ENCODE measurements at regions not wholly inside any gene's neighbourhood (a gene's known extent, or its start where the extent isn't known, plus 50 kb on each side); places are given as distances from the start of the nearest gene placed in this dataset.

DNA sequence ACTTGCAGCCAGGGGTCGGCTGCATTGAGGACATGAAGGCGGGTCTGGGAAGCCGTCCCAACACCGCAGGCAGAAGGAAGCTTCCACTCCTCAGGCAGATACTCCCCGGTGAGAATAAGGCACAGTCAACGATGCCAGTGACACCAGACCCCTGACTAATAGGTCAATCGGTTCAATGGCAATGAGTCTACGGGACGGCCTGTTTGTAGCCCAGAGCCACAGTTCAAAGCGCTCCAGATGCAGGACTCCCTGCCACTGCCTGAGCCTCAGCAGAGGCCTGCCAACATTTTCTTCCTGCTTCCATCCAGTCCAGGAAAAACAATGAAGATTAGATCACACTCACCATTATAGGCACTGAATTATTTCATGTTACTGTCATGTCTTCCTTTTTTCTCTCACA lies 84.5 kb upstream of the SIMC1 start:
- no peaks in the 10 kb centered on the region for H4K20me1 ChIP-seq (replicated peaks; ENCODE audit: control insufficient read depth, insufficient read depth, low read length)
- no peak overlapping the region for H3K4me3 ChIP-seq
- no peak for ATAC-seq
- ChIA-PET CTCF (ENCODE audit: low intra/inter-chr PET ratio) (no interaction called here), POLR2A (interaction anchor here (0.9 to 1.7 kb wide), 3 partner anchors 10 to 22 kb away, joined by 4 to 5 read pairs (median 4); no protein-coding TSS in a partner anchor)
- no peaks in the 10 kb centered on the region for H3K9me1 ChIP-seq (ENCODE audit: control insufficient read depth, insufficient read depth, low read length)
- H3K79me2 ChIP-seq (ENCODE audit: control insufficient read depth, insufficient read depth, low read length) = no peaks in the 10 kb centered on the region
- in situ Hi-C loops (cut with MboI) (no loop called here), intact Hi-C loops (cut with micrococcal nuclease) (no loop called here)
- no peak overlapping the region for H3K4me2 ChIP-seq (ENCODE audit: insufficient read depth, low read length)
- peaks cover 33% of the 10 kb centered on the region; the same call in 1 of the 3 replicates for H3K36me3 ChIP-seq (ENCODE audit: control insufficient read depth, insufficient read depth, low read length)
- no peaks in the 10 kb centered on the region for H3K27me3 ChIP-seq (ENCODE audit: control insufficient read depth in 2 of 2, insufficient read depth in 2 of 2, low read length in 2 of 2)
- BruUV-seq (replicated peaks) = no TSS peak
- H3K27ac ChIP-seq (ENCODE audit: extremely low read depth, low read depth, low read length) = no peak overlapping the region
- WGBS (ENCODE audit: insufficient coverage, low coverage, missing lambda C conversion rate) = 74% methylated on average over 10 of the region's 10 CpGs
- peaks cover 8 to 32% of the 10 kb centered on the region in 2 experiments; a peak in 3 of 5 replicates for H3K4me1 ChIP-seq (replicated peaks in 1 of 2; ENCODE audit: control insufficient read depth in 2 of 2, insufficient read depth in 2 of 2, low read length in 2 of 2)
- no peak overlapping the region for H3K9ac ChIP-seq (ENCODE audit: insufficient read depth in 1 of 2, low read depth in 2 of 2, low read length in 2 of 2)
- peak; percentile 23; the same call in 1 of the 2 replicates for TF ChIP-seq ZNF589 (CRISPR knock-in tag; IDR thresholded peaks at IDR 0.05; ENCODE audit: low read depth)
- TF ChIP-seq, protein P1, sequence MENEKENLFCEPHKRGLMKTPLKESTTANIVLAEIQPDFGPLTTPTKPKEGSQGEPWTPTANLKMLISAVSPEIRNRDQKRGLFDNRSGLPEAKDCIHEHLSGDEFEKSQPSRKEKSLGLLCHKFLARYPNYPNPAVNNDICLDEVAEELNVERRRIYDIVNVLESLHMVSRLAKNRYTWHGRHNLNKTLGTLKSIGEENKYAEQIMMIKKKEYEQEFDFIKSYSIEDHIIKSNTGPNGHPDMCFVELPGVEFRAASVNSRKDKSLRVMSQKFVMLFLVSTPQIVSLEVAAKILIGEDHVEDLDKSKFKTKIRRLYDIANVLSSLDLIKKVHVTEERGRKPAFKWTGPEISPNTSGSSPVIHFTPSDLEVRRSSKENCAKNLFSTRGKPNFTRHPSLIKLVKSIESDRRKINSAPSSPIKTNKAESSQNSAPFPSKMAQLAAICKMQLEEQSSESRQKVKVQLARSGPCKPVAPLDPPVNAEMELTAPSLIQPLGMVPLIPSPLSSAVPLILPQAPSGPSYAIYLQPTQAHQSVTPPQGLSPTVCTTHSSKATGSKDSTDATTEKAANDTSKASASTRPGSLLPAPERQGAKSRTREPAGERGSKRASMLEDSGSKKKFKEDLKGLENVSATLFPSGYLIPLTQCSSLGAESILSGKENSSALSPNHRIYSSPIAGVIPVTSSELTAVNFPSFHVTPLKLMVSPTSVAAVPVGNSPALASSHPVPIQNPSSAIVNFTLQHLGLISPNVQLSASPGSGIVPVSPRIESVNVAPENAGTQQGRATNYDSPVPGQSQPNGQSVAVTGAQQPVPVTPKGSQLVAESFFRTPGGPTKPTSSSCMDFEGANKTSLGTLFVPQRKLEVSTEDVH (IDR thresholded peaks at IDR 0.05; ENCODE audit: low read depth, partially characterized antibody) = no peak
- no peaks in the 10 kb centered on the region for H3K9me3 ChIP-seq (replicated peaks; ENCODE audit: control insufficient read depth, insufficient read depth, low read depth, low read length)
- H2AFZ ChIP-seq (ENCODE audit: low read depth, low read length) = no peak overlapping the region
- FAIRE-seq = no peak
- no peak for DNase-seq (ENCODE audit: extremely low read depth in 1 of 4, low spot score in 3 of 4)

DNA sequence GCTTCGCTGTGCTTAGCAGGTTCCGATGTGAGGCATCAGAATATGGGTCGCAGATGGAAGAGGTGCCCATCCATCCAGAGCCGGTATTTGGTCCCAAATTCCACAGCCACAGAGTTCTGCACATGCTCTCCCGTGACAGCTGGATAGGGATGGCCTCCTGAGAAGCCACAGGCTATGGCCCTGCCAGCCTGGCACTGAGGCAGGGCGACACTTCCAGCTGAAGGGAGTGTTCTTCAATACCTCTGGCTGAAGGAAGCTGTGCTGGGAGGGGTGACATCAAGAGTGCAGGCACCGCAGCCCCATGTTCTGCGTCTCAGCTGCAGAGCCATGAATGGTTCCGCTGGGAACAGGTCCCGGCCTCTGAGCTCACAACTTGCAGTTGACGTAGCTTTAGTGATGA lies 83.4 kb upstream of the SIMC1 start:
- Histone ChIP-seq H3K4me1 (replicated peaks in 1 of 2; ENCODE audit: control insufficient read depth in 2 of 2, insufficient read depth in 2 of 2, low read length in 2 of 2) (peaks cover 8 to 32% of the 10 kb centered on the region in 2 experiments; a peak in 3 of 5 replicates), H3K27me3 (ENCODE audit: control insufficient read depth in 2 of 2, insufficient read depth in 2 of 2, low read length in 2 of 2) (no peaks in the 10 kb centered on the region), H3K9me3 (replicated peaks; ENCODE audit: control insufficient read depth, insufficient read depth, low read depth, low read length) (no peaks in the 10 kb centered on the region), H3K9me1 (ENCODE audit: control insufficient read depth, insufficient read depth, low read length) (no peaks in the 10 kb centered on the region), H3K4me2 (ENCODE audit: insufficient read depth, low read length) (no peak overlapping the region), H2AFZ (ENCODE audit: low read depth, low read length) (peak overlapping the region; percentile 69), H3K9ac (ENCODE audit: insufficient read depth in 1 of 2, low read depth in 2 of 2, low read length in 2 of 2) (no peak overlapping the region), H3K27ac (ENCODE audit: extremely low read depth, low read depth, low read length) (no peak overlapping the region), H3K4me3 (no peak overlapping the region), H3K79me2 (ENCODE audit: control insufficient read depth, insufficient read depth, low read length) (no peaks in the 10 kb centered on the region), H3K36me3 (ENCODE audit: control insufficient read depth, insufficient read depth, low read length) (peaks cover 35% of the 10 kb centered on the region; the same call in 1 of the 3 replicates), H4K20me1 (replicated peaks; ENCODE audit: control insufficient read depth, insufficient read depth, low read length) (no peaks in the 10 kb centered on the region)
- intact Hi-C loops (cut with micrococcal nuclease) (no loop called here), in situ Hi-C loops (cut with MboI) (no loop called here)
- FAIRE-seq (no peak), ATAC-seq (no peak), DNase-seq (ENCODE audit: extremely low read depth in 1 of 4, low spot score in 3 of 4) (no peak)
- BruUV-seq (replicated peaks) = no TSS peak
- ChIA-PET POLR2A (interaction anchor here (0.7 to 1.7 kb wide), 2 partner anchors 9 to 21 kb away, joined by 3 to 4 read pairs; no protein-coding TSS in a partner anchor), CTCF (ENCODE audit: low intra/inter-chr PET ratio) (no interaction called here)
- 73% methylated on average over 10 of the region's 11 CpGs for WGBS (ENCODE audit: insufficient coverage, low coverage, missing lambda C conversion rate)
- TF ChIP-seq SMARCA4 (IDR thresholded peaks at IDR 0.05) = no peak
- TF ChIP-seq ZNF668 (CRISPR knock-in tag; IDR thresholded peaks at IDR 0.05) = no peak
- no peak for TF ChIP-seq ZNF217 (CRISPR knock-in tag; IDR thresholded peaks at IDR 0.05)
- TF ChIP-seq ZNF436 (CRISPR knock-in tag; IDR thresholded peaks at IDR 0.05) = no peak
- TF ChIP-seq SMC3 (conservative IDR thresholded peaks at IDR 0.05; ENCODE audit: insufficient read depth, low read depth, low read length) = no peak
- no peak for TF ChIP-seq ZNF175 (CRISPR knock-in tag; IDR thresholded peaks at IDR 0.05; ENCODE audit: low read depth)
- no peak for TF ChIP-seq EWSR1 (IDR thresholded peaks at IDR 0.05; ENCODE audit: borderline replicate concordance, low read depth, partially characterized antibody)
- no peak for TF ChIP-seq NRF1 (conservative IDR thresholded peaks at IDR 0.05 in 1 of 2, IDR thresholded peaks at IDR 0.05 in 1 of 2)
- no peak for TF ChIP-seq ZNF184 (CRISPR knock-in tag; IDR thresholded peaks at IDR 0.05)
- TF ChIP-seq FOXA1 (IDR thresholded peaks at IDR 0.05; ENCODE audit: borderline replicate concordance) = no peak
- no peak for TF ChIP-seq NFYB (IDR thresholded peaks at IDR 0.05; ENCODE audit: extremely low read depth, insufficient read length)
- no peak for TF ChIP-seq ILF3 (IDR thresholded peaks at IDR 0.05; ENCODE audit: borderline replicate concordance)
- TF ChIP-seq MTF1 (CRISPR knock-in tag; IDR thresholded peaks at IDR 0.05; ENCODE audit: borderline replicate concordance) = no peak
- TF ChIP-seq ZNF239 (CRISPR knock-in tag; IDR thresholded peaks at IDR 0.05) = no peak
